Heart right ventricle (tissue), 16 donors: ENCODE measurements at regions not wholly inside any gene's neighbourhood (a gene's known extent, or its start where the extent isn't known, plus 50 kb on each side); places are given as distances from the start of the nearest gene placed in this dataset.
"Not testable (repeated sequence)": the region's sequence is repeated elsewhere in the genome, so short reads cannot be mapped to it uniquely, and the experiment has no call there.

Experiments
- ATAC-seq, 8 donors: fragments of 200-7000 bp; cut with Tn5 transposase; one replicate each; pipeline ENCODE4 v1.9.1; 2020; ENCODE audit warnings: mild to moderate bottlenecking in 8 of 8, moderate library complexity in 8 of 8, moderate number of reproducible peaks in 1 of 8
- DNase-seq, 2 donors: peaks; one replicate each; pipeline ENCODE4 v3.0.0-alpha.2; 2020
- H3K27ac ChIP-seq, 10 donors: fragments of 200-600 bp; sonication (generic) in 2 of 10; one replicate each; pipeline versions ENCODE4 v1.5.0 to v1.8.0; 2020 to 2022; ENCODE audit warnings: mild to moderate bottlenecking in 3 of 10
- H3K27me3 ChIP-seq, 7 donors: fragments of 200-600 bp; one replicate each; pipeline ENCODE4 v1.8.0; 2021 to 2022; ENCODE audit warnings: mild to moderate bottlenecking in 2 of 7
- H3K36me3 ChIP-seq, 9 donors: fragments of 200-600 bp; sonication (generic) in 1 of 9; one replicate each; pipeline versions ENCODE4 v1.5.0 to v1.8.0; 2020 to 2022; ENCODE audit warnings: mild to moderate bottlenecking in 2 of 9
- H3K4me1 ChIP-seq, 9 donors: fragments of 200-600 bp; sonication (generic) in 1 of 9; one replicate each; pipeline versions ENCODE4 v1.5.0 to v1.8.0; 2020 to 2022; ENCODE audit warnings: mild to moderate bottlenecking in 4 of 9
- H3K4me3 ChIP-seq, 10 donors: fragments of 200-600 bp; sonication (generic) in 2 of 10; one replicate each; pipeline versions ENCODE4 v1.5.0 to v1.8.0; 2020 to 2022; ENCODE audit warnings: mild to moderate bottlenecking in 7 of 10, moderate library complexity in 2 of 10
- H3K9me3 ChIP-seq, 11 donors: fragments of 200-600 bp in 10 of 11; sonication (generic) in 2 of 11; one replicate each; pipeline versions ENCODE4 v1.5.0 to v1.8.0; 2013 to 2022; ENCODE audit warnings: mild to moderate bottlenecking in 2 of 11, control low read depth in 1 of 11, moderate library complexity in 1 of 11
- CTCF ChIP-seq, 9 donors: fragments of 200-600 bp; sonication (generic) in 2 of 9; IDR thresholded peaks; one replicate each; pipeline versions ENCODE4 v1.5.0 to v1.8.0; 2021 to 2022; ENCODE audit warnings: antibody characterized with exemption in 9 of 9, mild to moderate bottlenecking in 5 of 9, moderate library complexity in 1 of 9
- WGBS, 2 donors: extraction: QIAGEN DNeasy Blood & Tissue Kit; methylation state at CpG; one replicate each; pipeline ENCODE4 v1.1.7; 2013; ENCODE audit warnings: inconsistent platforms in 1 of 2; 5-methylcytosine and 5-hydroxymethylcytosine counted together
- intact Hi-C, 10 donors: fragments of 100-400 bp; cut with DNase I; formaldehyde crosslinking; loops; one replicate each; pipeline versions ENCODE4 v1.11.1 to v1.14.2; 2022
- donor health status: Arrhythmogenic right ventricular cardiomyopathy.
- donor health status: ischemic (EF 13 %, LVEDD 7.1; RV severe dilation, severe dysfunction).
- donor health status: healthy with polysubstance abuse.
- donor health status: DM: no; HTN: yes; CAD: no.
- donor health status: DM: no; HTN: no; CAD: no.
- donor health status: ischemic (EF 25% LVEDD 6.9; RV normal size, moderate dysfunction).
- donor health status: ischemic (EF 25% LVEDD 5.7; RV mildly dilated, moderate dysfunction).
- donor health status: healthy.
- donor health status: DM: yes; HTN: yes; CAD: no.
- donor health status: Ischemic cardiomyopathy.
- donor health status: ischemic (EF 35%, LVEDD 5.7; RV mildly dilated, moderate dysfunction).
- donor health status: nonischemic (EF 11% LVEDD 7.7; RV severe dilation, severe dysfunction).
- donor health status: DM: yes; HTN: yes; CAD: no.
- donor health status: PGD.
- donor health status: ischemic (EF 29% LVEDD 5.4; RV normal size, mild dysfunction).
- donor health status: nonischemic (EF 23%, LVEDD 6.1; RV moderate dilation, normal function).

- 39 to 62% methylated on average over 12 of the region's 12 CpGs for WGBS, 2 donors
- intact Hi-C loops: no loop called here
- peak in 7 of 8 donors; percentile 52 to 81 (median 66) for ATAC-seq
These were observed 57.5 kb upstream of the SORCS2 start for GRCh38 chr4:7134737-7135388.

GRCh38 chr4:7133818-7134650 is 58.3 kb upstream of the SORCS2 start:
- H3K27me3 ChIP-seq, ATAC-seq, intact Hi-C loops, DNase-seq, H3K36me3 ChIP-seq, H3K27ac ChIP-seq, H3K9me3 ChIP-seq, H3K4me3 ChIP-seq: not testable (repeated sequence)
- 84 to 87% methylated on average over 4 of the region's 4 CpGs for WGBS, 2 donors
- H3K4me1 ChIP-seq: peaks cover 0 to 17% (median 9%) of the 10 kb centered on the region in 9 donors

More at GRCh38 chr4:7134737-7135388, 57.5 kb upstream of the SORCS2 start:
- H3K27me3 ChIP-seq: peaks cover 0 to 4% (median 0%) of the 10 kb centered on the region in 7 donors
- no peak overlapping the region for H3K4me3 ChIP-seq
- H3K4me1 ChIP-seq: peaks cover 0 to 17% (median 9%) of the 10 kb centered on the region in 9 donors
- H3K27ac ChIP-seq: peak overlapping the region in 4 of 10 donors; percentile 12 to 60 (median 28)
- no peak for TF ChIP-seq CTCF (IDR thresholded peaks at IDR 0.05)
- H3K9me3 ChIP-seq: peaks cover 0 to 7% (median 0%) of the 10 kb centered on the region in 11 donors
- H3K36me3 ChIP-seq: no peaks in the 10 kb centered on the region
- peak in 1 of 2 donors; percentile 40 for DNase-seq

GRCh38 chr4:7132730-7133582 is 59.4 kb upstream of the SORCS2 start:
- ATAC-seq (no peak), DNase-seq (no peak)
- peaks cover 0 to 4% (median 0%) of the 10 kb centered on the region in 7 donors for H3K27me3 ChIP-seq
- 87 to 92% methylated on average over 4 of the region's 4 CpGs for WGBS, 2 donors
- peaks cover 0 to 17% (median 10%) of the 10 kb centered on the region in 9 donors for H3K4me1 ChIP-seq
- no peak overlapping the region for H3K27ac ChIP-seq
- H3K4me3 ChIP-seq: no peak overlapping the region
- no peak for TF ChIP-seq CTCF (IDR thresholded peaks at IDR 0.05)
- intact Hi-C loops: no loop called here
- H3K9me3 ChIP-seq: peaks cover 0 to 7% (median 0%) of the 10 kb centered on the region in 11 donors
- H3K36me3 ChIP-seq: no peaks in the 10 kb centered on the region

- Histone ChIP-seq H3K4me1 (peaks cover 0 to 19% (median 13%) of the 10 kb centered on the region in 9 donors), H3K27me3 (peaks cover 0 to 4% (median 0%) of the 10 kb centered on the region in 7 donors), H3K27ac (no peak overlapping the region), H3K36me3 (no peaks in the 10 kb centered on the region), H3K9me3 (peaks cover 0 to 7% (median 0%) of the 10 kb centered on the region in 11 donors), H3K4me3 (no peak overlapping the region)
- DNase-seq (no peak), ATAC-seq (no peak)
- WGBS, 2 donors: 82 to 86% methylated on average over 11 of the region's 11 CpGs
- no peak for TF ChIP-seq CTCF (IDR thresholded peaks at IDR 0.05)
- intact Hi-C loops: no loop called here
These were observed 60.1 kb upstream of the SORCS2 start for GRCh38 chr4:7132249-7132648.
